Neuronal stem cell (in vitro differentiated cells): ENCODE measurements at regions not wholly inside any gene's neighbourhood (a gene's known extent, or its start where the extent isn't known, plus 50 kb on each side); places are given as distances from the start of the nearest gene placed in this dataset.

Source experiments
- DNase-seq: peaks from one replicate; pipeline ENCODE4 v3.0.0-alpha.2; 2013; ENCODE audit warnings: low spot score
- H2AFZ ChIP-seq: one replicate; pipeline ENCODE4 v1.6.1; 2013; ENCODE audit warnings: mild to moderate bottlenecking, low read length, inconsistent platforms
- H2AK5ac ChIP-seq: 2 replicates; pipeline ENCODE4 v1.6.1; 2013; ENCODE audit warnings: low read depth, mild to moderate bottlenecking, inconsistent platforms, low read length, moderate library complexity, mixed read lengths
- H2BK120ac ChIP-seq: 2 replicates; pipeline ENCODE4 v1.6.1; 2013; ENCODE audit warnings: low read depth, mild to moderate bottlenecking, inconsistent platforms, low read length, moderate library complexity, mixed read lengths
- H2BK12ac ChIP-seq: one replicate; pipeline ENCODE4 v1.6.1; 2013; ENCODE audit warnings: low read length, inconsistent platforms
- H2BK15ac ChIP-seq: 2 replicates; pipeline ENCODE4 v1.6.1; 2013; ENCODE audit warnings: mild to moderate bottlenecking, low read length, inconsistent platforms, mixed read lengths
- H2BK5ac ChIP-seq: one replicate; pipeline ENCODE4 v1.6.1; 2013; ENCODE audit warnings: inconsistent platforms, mild to moderate bottlenecking, low read length, moderate library complexity
- H3K14ac ChIP-seq: one replicate; pipeline ENCODE4 v1.6.1; 2013; ENCODE audit warnings: low read length, inconsistent platforms
- H3K18ac ChIP-seq: 2 replicates; pipeline ENCODE4 v1.6.1; 2013; ENCODE audit warnings: low read length, inconsistent platforms
- H3K23ac ChIP-seq: 2 replicates; pipeline ENCODE4 v1.6.1; 2013; ENCODE audit warnings: low read depth, mild to moderate bottlenecking, mixed read lengths, low read length, inconsistent platforms; ENCODE audit not compliant: poor library complexity
- H3K27ac ChIP-seq: replicated peaks from 3 replicates; pipeline ENCODE4 v1.5.1; 2013; ENCODE audit warnings: low read length, inconsistent platforms
- H3K27me3 ChIP-seq, 3 experiments: 2 replicates each; pipeline ENCODE4 v1.6.1; 2013; ENCODE audit warnings: low read length in 3 of 3, mild to moderate bottlenecking in 2 of 3, inconsistent platforms in 1 of 3, low read depth in 1 of 3, mixed read lengths in 1 of 3, moderate library complexity in 1 of 3; ENCODE audit not compliant: control insufficient read depth in 3 of 3, insufficient read depth in 3 of 3
- H3K36me3 ChIP-seq, 2 donors: replicated peaks in 1 of 2; 2 replicates each; pipeline ENCODE4 v1.6.1; 2013; ENCODE audit warnings: low read length in 2 of 2; ENCODE audit not compliant: control insufficient read depth in 2 of 2, insufficient read depth in 2 of 2
- H3K4ac ChIP-seq: 2 replicates; pipeline ENCODE4 v1.6.1; 2013; ENCODE audit warnings: inconsistent platforms, mild to moderate bottlenecking, low read length, moderate library complexity
- H3K4me1 ChIP-seq, 2 donors: 1 replicate in 1 of 2; 2 replicates in 1 of 2; pipeline ENCODE4 v1.6.1; 2013; ENCODE audit warnings: low read length in 2 of 2, low read depth in 1 of 2; ENCODE audit not compliant: control insufficient read depth in 2 of 2, insufficient read depth in 1 of 2
- H3K4me2 ChIP-seq: one replicate; pipeline ENCODE4 v1.6.1; 2013; ENCODE audit warnings: mild to moderate bottlenecking, low read length, inconsistent platforms; ENCODE audit not compliant: insufficient read depth, poor library complexity, severe bottlenecking
- H3K4me3 ChIP-seq, 2 donors: 2 replicates each; pipeline ENCODE4 v1.5.1; 2013; ENCODE audit warnings: low read length in 2 of 2, mild to moderate bottlenecking in 2 of 2, inconsistent platforms in 1 of 2, moderate library complexity in 1 of 2
- H3K79me1 ChIP-seq: one replicate; pipeline ENCODE4 v1.6.1; 2013; ENCODE audit warnings: low read depth, mild to moderate bottlenecking, inconsistent platforms, low read length, moderate library complexity
- H3K9ac ChIP-seq: one replicate; pipeline ENCODE4 v1.6.1; 2013; ENCODE audit warnings: mild to moderate bottlenecking, low read depth, low read length, inconsistent platforms; ENCODE audit not compliant: poor library complexity
- H3K9me3 ChIP-seq, 2 donors: replicated peaks in 1 of 2; 2 replicates each; pipeline versions ENCODE3 to v1.6.1; 2013; ENCODE audit warnings: low read length in 2 of 2, mild to moderate bottlenecking in 2 of 2, inconsistent platforms in 1 of 2, low read depth in 1 of 2, mixed read lengths in 1 of 2, moderate library complexity in 1 of 2; ENCODE audit not compliant: control insufficient read depth in 2 of 2, insufficient read depth in 1 of 2
- H4K8ac ChIP-seq: one replicate; pipeline ENCODE4 v1.6.1; 2013; ENCODE audit warnings: low read depth, mild to moderate bottlenecking, inconsistent platforms, low read length, moderate library complexity
- H4K91ac ChIP-seq: one replicate; pipeline ENCODE4 v1.6.1; 2013; ENCODE audit warnings: low read length, low read depth, mild to moderate bottlenecking, inconsistent platforms; ENCODE audit not compliant: poor library complexity
- WGBS, 2 donors: extraction: QIAGEN DNeasy Blood & Tissue Kit; methylation state at CpG; one replicate each; pipeline ENCODE4 v1.1.7; 2013; ENCODE audit warnings: missing lambda C conversion rate in 2 of 2, mixed read lengths in 1 of 2; ENCODE audit not compliant: insufficient read length in 2 of 2, insufficient replicate concordance in 1 of 2; ENCODE audit errors: extremely low coverage in 2 of 2; 5-methylcytosine and 5-hydroxymethylcytosine counted together

DNA sequence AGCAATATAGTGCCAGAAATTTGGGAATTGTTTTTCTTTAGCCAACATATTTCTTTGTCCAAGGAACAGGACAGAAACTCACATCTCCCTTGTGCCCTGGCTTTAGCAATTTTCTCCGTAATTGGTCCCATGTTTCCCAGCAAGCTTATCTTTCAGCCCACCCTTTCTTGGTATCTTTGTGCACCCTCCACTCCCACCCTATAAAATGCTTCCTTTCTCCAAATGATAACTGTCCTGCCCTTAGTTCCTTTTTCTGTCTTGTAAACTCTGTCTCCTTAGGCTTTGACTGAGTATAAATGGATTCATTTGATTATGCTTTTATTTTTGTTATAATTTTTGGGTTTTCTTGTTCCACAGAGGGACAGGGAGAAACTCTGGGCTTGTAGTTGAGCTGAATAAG is 442.8 kb downstream of the ATP23 start:
- H3K23ac ChIP-seq = no peak overlapping the region
- no peaks in the 10 kb centered on the region for H3K79me1 ChIP-seq
- H2AFZ ChIP-seq = no peak overlapping the region
- no peak overlapping the region for H4K8ac ChIP-seq
- no peak overlapping the region for H3K4me2 ChIP-seq
- H2BK15ac ChIP-seq = no peak overlapping the region
- WGBS, 2 donors = no CpG with 5 or more reads among the region's 1 CpG
- H3K27ac ChIP-seq = no peak overlapping the region
- H3K9me3 ChIP-seq = no peaks in the 10 kb centered on the region
- H2BK12ac ChIP-seq = no peak overlapping the region
- no peak overlapping the region for H3K4me3 ChIP-seq
- no peak overlapping the region for H2BK120ac ChIP-seq
- H3K4me1 ChIP-seq = peaks cover 0 to 2% of the 10 kb centered on the region in 2 donors
- H3K4ac ChIP-seq = no peak overlapping the region
- no peak overlapping the region for H3K9ac ChIP-seq
- H3K14ac ChIP-seq = no peak overlapping the region
- H2BK5ac ChIP-seq = no peak overlapping the region
- H3K18ac ChIP-seq = no peak overlapping the region
- H3K27me3 ChIP-seq = no peaks in the 10 kb centered on the region
- H3K36me3 ChIP-seq = no peaks in the 10 kb centered on the region
- H2AK5ac ChIP-seq = no peak overlapping the region
- no peak for DNase-seq
- H4K91ac ChIP-seq = no peak overlapping the region

DNA sequence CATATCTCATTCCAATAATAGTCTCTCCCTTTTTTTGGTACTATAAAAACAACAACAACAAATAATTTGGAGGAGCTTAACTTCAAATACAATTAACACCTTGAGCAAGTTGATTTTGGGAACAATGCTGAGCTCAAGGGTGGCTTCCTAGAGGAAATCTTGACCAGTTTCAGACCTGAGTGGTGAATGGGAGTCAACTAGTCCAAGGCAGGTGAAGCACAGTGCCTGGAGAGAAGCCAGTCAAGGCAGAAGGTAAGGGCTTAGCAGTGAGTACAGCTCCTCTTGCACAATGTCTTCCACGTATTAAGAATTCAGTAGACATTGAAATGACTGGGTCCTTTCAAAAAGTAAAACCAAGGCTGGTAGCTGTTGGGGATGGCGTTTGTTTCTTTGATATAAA is 444.8 kb downstream of the ATP23 start:
- Histone ChIP-seq H3K9me3 (peaks cover 0 to 2% of the 10 kb centered on the region in 2 donors), H3K27ac (no peak overlapping the region), H3K4me1 (peaks cover 0 to 2% of the 10 kb centered on the region in 2 donors), H3K36me3 (no peaks in the 10 kb centered on the region), H2AFZ (no peak overlapping the region), H2BK15ac (no peak overlapping the region), H2BK5ac (no peak overlapping the region), H3K23ac (no peak overlapping the region), H3K27me3 (no peaks in the 10 kb centered on the region), H3K14ac (no peak overlapping the region), H4K91ac (no peak overlapping the region), H4K8ac (no peak overlapping the region), H2BK120ac (no peak overlapping the region), H3K18ac (no peak overlapping the region), H2BK12ac (no peak overlapping the region), H3K4me2 (no peak overlapping the region), H3K4me3 (no peak overlapping the region), H2AK5ac (no peak overlapping the region), H3K9ac (no peak overlapping the region), H3K79me1 (no peaks in the 10 kb centered on the region), H3K4ac (no peak overlapping the region)
- WGBS, 2 donors = no CpG with 5 or more reads among the region's 2 CpGs
- no peak for DNase-seq

DNA sequence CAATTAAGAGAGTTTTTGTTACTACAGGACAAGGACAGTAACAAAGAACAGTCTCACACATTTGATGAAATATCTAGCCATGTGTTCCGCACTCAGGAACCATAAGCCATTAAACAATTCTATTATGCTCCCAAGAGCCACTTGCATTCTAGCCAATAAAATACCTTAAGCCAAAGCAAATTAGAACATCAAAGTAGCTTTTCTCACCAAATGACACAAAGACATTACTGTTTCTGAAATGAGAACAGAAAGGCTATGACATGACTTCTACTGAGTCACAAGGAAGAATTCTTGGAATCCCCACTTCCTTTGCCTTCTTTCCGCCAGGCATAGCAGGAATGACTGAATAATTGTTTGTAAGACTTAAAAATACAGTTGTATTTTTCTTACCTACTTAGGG is 445.8 kb downstream of the ATP23 start:
- Histone ChIP-seq H2BK5ac (no peak overlapping the region), H2AK5ac (no peak overlapping the region), H2BK12ac (no peak overlapping the region), H3K4ac (no peak overlapping the region), H3K18ac (no peak overlapping the region), H2BK120ac (no peak overlapping the region), H3K79me1 (no peaks in the 10 kb centered on the region), H3K27me3 (no peaks in the 10 kb centered on the region), H3K4me3 (no peak overlapping the region), H2AFZ (no peak overlapping the region), H2BK15ac (no peak overlapping the region), H3K9me3 (peaks cover 0 to 2% of the 10 kb centered on the region in 2 donors), H3K36me3 (no peaks in the 10 kb centered on the region), H3K27ac (no peak overlapping the region), H3K23ac (no peak overlapping the region), H4K8ac (no peak overlapping the region), H3K4me2 (no peak overlapping the region), H4K91ac (no peak overlapping the region), H3K4me1 (peaks cover 0 to 2% of the 10 kb centered on the region in 2 donors), H3K14ac (no peak overlapping the region), H3K9ac (no peak overlapping the region)
- no peak for DNase-seq
- WGBS, 2 donors = no CpG with 5 or more reads among the region's 2 CpGs

DNA sequence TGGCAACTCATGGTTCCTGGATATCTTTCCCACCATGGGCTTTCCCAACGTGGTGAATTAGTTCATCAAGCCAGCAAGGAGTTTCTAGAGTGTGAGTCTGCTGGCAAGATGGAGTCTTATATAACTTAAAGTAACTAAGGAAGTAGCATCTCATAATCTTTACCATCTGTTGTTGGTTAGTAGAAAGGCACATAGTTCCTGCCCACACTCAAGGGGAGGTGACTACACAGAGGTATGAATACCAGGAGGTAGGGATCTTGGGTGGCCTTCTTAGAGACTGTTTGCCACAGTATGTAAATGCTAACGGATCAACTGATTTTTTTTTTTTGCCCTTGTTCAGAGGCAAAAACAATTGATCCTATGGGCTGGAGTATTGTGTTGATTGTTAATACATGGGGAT is 446.9 kb downstream of the ATP23 start:
- H3K4me3 ChIP-seq = no peak overlapping the region
- H3K4ac ChIP-seq = no peak overlapping the region
- WGBS, 2 donors = no CpG with 5 or more reads among the region's 2 CpGs
- H3K27ac ChIP-seq = no peak overlapping the region
- H4K8ac ChIP-seq = no peak overlapping the region
- H4K91ac ChIP-seq = no peak overlapping the region
- no peak overlapping the region for H3K18ac ChIP-seq
- no peak overlapping the region for H3K14ac ChIP-seq
- no peak overlapping the region for H3K4me2 ChIP-seq
- no peak overlapping the region for H3K9ac ChIP-seq
- peaks cover 0 to 2% of the 10 kb centered on the region in 2 donors for H3K9me3 ChIP-seq
- no peaks in the 10 kb centered on the region for H3K79me1 ChIP-seq
- no peak overlapping the region for H2AK5ac ChIP-seq
- H3K4me1 ChIP-seq = peaks cover 0 to 2% of the 10 kb centered on the region in 2 donors
- H2BK5ac ChIP-seq = no peak overlapping the region
- no peak for DNase-seq
- H2BK12ac ChIP-seq = no peak overlapping the region
- H3K36me3 ChIP-seq = no peaks in the 10 kb centered on the region
- H3K27me3 ChIP-seq = no peaks in the 10 kb centered on the region
- no peak overlapping the region for H3K23ac ChIP-seq
- no peak overlapping the region for H2BK120ac ChIP-seq
- H2BK15ac ChIP-seq = no peak overlapping the region
- no peak overlapping the region for H2AFZ ChIP-seq
